Rectal smooth muscle tissue (tissue), 1 donor: ENCODE measurements at regions not wholly inside any gene's neighbourhood (a gene's known extent, or its start where the extent isn't known, plus 50 kb on each side); places are given as distances from the start of the nearest gene placed in this dataset.

ENCODE experiments used
- H3K27ac ChIP-seq: one replicate; pipeline ENCODE4 v1.7.0; 2013; ENCODE audit warnings: low read depth, low read length, inconsistent platforms
- H3K27me3 ChIP-seq: one replicate; pipeline ENCODE4 v1.7.0; 2013; ENCODE audit warnings: low read length; ENCODE audit not compliant: control insufficient read depth, insufficient read depth
- H3K36me3 ChIP-seq: one replicate; pipeline ENCODE4 v1.7.0; 2013; ENCODE audit warnings: low read length; ENCODE audit not compliant: control insufficient read depth, insufficient read depth
- H3K4me1 ChIP-seq: one replicate; pipeline ENCODE4 v1.7.0; 2013; ENCODE audit warnings: low read length; ENCODE audit not compliant: control insufficient read depth, insufficient read depth
- H3K4me3 ChIP-seq: one replicate; pipeline ENCODE4 v1.7.0; 2013; ENCODE audit warnings: low read length
- H3K9ac ChIP-seq: one replicate; pipeline ENCODE4 v1.7.0; 2013; ENCODE audit warnings: low read length

DNA sequence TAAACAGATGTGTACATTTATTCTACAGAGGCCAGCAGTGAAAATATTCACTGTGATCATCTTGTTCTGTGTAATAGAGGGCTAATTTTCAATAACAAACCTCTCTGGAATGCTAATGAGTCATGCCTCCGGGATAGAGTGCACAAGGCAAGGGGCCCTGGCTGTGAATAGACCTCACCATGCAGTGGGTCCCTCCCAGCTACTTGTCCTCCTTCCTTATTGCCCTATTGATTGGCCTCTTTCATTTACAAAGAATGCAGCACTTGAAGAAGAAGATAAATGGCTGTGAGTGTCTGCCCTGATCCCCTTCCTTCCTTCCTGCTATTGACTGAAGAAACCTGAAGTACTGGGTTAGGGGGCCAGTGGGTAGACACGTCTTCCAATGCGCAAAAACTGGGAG is 436.3 kb downstream of the WDR72 start:
- Histone ChIP-seq H3K4me1 (no peaks in the 10 kb centered on the region), H3K9ac (no peak overlapping the region), H3K27me3 (no peaks in the 10 kb centered on the region), H3K36me3 (no peaks in the 10 kb centered on the region), H3K4me3 (no peak overlapping the region), H3K27ac (no peak overlapping the region)

DNA sequence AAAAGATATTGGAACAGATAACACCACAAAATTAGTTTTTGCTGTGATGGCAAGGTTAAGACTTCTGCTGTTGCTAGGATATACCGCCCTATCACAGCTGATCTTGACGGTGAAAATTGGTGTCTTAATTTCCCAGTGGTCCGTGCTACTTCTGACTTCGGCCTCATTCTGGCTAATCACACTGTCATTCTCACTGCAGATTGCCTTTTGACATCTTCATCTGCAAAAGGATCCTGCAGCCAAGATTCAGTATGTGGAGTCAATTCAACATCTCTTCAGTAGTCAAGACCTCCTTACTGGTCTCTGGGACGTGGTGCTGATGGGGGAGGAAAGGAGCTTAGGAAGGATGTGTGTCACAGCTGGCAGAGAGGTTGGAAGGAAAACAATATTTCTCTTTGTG is 438.6 kb downstream of the WDR72 start:
- no peaks in the 10 kb centered on the region for H3K4me1 ChIP-seq
- no peak overlapping the region for H3K4me3 ChIP-seq
- H3K27me3 ChIP-seq: no peaks in the 10 kb centered on the region
- H3K9ac ChIP-seq: no peak overlapping the region
- H3K27ac ChIP-seq: no peak overlapping the region
- no peaks in the 10 kb centered on the region for H3K36me3 ChIP-seq

DNA sequence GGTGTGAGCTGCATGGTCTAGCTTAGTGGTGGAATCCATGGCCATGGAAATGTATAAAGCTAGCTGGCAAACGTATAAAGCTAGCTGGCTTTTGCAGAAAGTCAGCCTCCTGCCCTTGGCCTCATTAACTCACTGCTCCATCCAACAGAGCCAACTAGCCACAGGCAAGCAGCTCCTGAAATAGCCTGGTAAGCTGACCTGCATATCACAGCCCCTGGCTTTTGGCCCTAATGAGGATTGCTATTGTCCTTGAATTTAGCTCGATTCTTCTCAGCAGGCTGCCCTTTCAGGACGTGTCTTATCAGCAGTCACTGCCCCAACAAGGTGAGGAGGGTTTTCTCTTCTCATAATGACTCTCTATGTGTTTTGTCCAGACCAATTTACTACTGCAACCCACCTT is 446.8 kb downstream of the WDR72 start:
- Histone ChIP-seq H3K27me3 (no peaks in the 10 kb centered on the region), H3K27ac (no peak overlapping the region), H3K36me3 (no peaks in the 10 kb centered on the region), H3K4me3 (no peak overlapping the region), H3K9ac (no peak overlapping the region), H3K4me1 (no peaks in the 10 kb centered on the region)

DNA sequence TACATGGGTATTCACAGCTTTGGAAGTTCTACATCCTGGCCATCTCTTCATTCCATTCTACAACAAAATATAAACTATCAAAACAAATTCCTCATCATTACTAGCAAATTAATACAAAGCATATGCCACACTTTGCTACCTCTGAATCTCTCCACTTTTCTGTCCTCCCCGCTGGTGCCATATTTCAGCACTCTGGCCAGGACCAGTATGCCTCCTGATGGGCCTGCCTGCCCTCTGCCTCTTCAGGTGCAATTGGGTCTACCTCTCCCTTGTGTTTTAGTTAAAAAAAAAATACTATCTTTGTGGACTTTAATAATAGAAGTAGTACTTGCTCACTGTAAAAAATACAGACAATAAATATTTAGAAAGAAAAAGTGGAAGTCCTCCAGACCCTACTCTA is 448.8 kb downstream of the WDR72 start:
- Histone ChIP-seq H3K27me3 (no peaks in the 10 kb centered on the region), H3K9ac (no peak overlapping the region)

DNA sequence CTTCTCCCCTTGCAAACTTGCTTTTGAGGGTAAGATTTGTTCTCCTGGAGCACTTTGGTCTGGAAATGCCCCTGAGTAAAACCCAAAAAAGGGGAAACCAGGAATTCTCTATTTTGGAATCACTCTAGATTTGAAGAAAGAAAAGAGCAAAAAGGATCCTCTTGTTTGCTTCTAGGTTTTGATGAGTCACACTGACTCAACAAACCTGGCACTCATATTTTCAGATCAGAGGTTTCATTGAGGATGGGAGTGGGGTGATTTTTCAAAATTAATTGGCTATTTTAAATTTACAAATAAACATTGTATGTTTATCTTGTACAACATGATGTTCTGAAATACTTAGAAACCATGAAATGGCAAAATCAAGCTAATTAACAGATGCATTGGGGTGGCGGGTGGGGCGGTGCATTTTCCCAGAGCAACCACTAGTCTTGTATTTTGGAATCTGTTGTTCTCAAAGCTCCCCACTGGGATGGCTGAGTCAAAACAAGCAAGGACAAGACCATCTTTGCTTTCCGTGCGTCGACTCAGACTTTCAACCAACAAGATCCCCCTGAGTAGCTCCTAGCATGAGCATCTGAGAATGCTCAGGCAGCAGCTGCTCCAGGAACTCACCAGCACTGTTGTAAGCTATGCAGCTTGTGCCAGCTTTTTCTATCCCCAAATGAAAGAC is 451.4 kb downstream of the WDR72 start:
- Histone ChIP-seq H3K4me1 (no peaks in the 10 kb centered on the region), H3K9ac (no peak overlapping the region), H3K27me3 (no peaks in the 10 kb centered on the region)

More for the DNA sequence above, 448.8 kb downstream of the WDR72 start:
- no peak overlapping the region for H3K4me3 ChIP-seq
- no peaks in the 10 kb centered on the region for H3K4me1 ChIP-seq
- H3K36me3 ChIP-seq: no peaks in the 10 kb centered on the region
- H3K27ac ChIP-seq: no peak overlapping the region

DNA sequence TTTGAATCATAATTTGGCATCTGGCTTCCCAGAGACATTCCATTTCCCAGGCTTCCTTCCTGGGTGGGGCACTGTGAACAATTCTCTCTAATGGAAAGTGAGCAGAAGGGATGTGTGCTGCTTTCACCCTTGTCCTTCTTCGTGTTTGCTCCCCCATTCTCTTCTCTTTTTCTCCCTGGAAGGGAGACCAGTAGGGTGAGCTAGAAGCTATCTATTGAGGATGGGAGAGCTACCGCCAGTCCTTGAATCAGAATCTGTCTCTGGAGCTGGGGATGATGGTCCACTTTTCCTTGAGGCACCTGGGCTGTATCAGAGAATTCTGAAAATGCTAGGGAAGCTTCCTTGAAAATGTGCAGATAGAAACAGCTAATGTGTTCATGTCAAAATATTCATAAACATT is 453.9 kb downstream of the WDR72 start:
- Histone ChIP-seq H3K9ac (no peak overlapping the region), H3K4me3 (no peak overlapping the region), H3K27ac (no peak overlapping the region), H3K27me3 (no peaks in the 10 kb centered on the region), H3K36me3 (no peaks in the 10 kb centered on the region), H3K4me1 (no peaks in the 10 kb centered on the region)

More for the DNA sequence above, 451.4 kb downstream of the WDR72 start:
- Histone ChIP-seq H3K27ac (no peak overlapping the region), H3K36me3 (no peaks in the 10 kb centered on the region), H3K4me3 (no peak overlapping the region)

DNA sequence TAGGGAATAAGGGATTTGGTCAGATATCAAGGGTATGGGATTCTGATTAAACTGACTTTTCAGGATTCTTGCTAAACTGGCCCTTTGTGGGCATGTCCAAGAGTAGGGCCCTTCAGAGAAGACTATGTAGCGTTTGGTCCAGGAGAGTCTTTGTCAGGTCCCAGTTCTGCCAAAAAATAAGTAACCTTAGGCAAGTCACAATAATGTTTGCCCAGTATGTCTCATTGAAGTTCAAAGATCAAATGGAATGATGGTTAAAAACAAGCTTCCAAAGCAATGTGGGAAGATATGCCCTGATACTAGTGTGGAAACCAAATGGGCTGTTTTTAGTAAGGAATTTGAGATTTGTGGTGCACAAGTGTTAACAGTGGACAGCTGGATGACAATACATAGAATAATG is 454.4 kb downstream of the WDR72 start:
- Histone ChIP-seq H3K4me3 (no peak overlapping the region), H3K27me3 (no peaks in the 10 kb centered on the region), H3K4me1 (no peaks in the 10 kb centered on the region), H3K27ac (no peak overlapping the region), H3K9ac (no peak overlapping the region), H3K36me3 (no peaks in the 10 kb centered on the region)

DNA sequence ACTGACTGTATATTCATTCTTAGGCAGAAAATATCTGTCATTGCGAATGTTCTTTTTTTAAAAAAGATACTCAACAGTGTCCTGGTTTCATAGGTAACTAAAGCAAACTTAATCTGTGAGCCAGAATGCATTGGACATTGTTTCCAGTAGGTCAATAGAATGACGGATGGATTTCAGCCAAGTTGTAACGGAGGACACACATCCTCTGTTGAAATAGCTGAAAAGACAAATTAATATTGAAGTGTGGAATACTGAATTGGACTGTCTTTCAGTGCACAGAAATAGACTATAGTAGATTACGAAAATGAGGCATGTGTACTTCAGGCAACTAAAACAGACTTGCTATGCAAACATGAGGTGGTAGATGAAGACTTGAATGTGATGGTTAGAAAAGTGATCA is 461.6 kb downstream of the WDR72 start:
- no peak overlapping the region for H3K9ac ChIP-seq
- no peaks in the 10 kb centered on the region for H3K27me3 ChIP-seq
- no peaks in the 10 kb centered on the region for H3K4me1 ChIP-seq
- no peaks in the 10 kb centered on the region for H3K36me3 ChIP-seq
- no peak overlapping the region for H3K27ac ChIP-seq
- H3K4me3 ChIP-seq: no peak overlapping the region

DNA sequence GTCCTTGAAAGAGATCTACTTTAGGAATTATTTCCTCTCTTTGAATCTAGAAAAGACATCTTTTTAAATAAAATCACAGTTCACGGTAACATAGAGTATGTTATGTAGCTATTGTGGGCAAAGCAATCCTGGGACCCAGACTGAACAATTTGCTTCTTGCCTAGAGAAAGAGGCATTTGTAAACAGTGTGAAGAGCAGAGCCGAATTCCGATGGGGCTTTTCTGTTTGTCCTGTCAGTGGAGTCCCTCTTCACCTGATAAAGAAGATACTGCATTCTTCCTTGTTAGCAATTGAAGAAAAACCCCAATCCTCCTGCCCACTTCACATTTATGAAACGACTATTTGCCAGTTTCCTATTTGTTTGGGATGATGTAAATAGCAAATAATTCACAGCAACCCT is 462.9 kb downstream of the WDR72 start:
- Histone ChIP-seq H3K4me3 (no peak overlapping the region), H3K27ac (no peak overlapping the region), H3K4me1 (no peaks in the 10 kb centered on the region), H3K9ac (no peak overlapping the region), H3K27me3 (no peaks in the 10 kb centered on the region), H3K36me3 (no peaks in the 10 kb centered on the region)

DNA sequence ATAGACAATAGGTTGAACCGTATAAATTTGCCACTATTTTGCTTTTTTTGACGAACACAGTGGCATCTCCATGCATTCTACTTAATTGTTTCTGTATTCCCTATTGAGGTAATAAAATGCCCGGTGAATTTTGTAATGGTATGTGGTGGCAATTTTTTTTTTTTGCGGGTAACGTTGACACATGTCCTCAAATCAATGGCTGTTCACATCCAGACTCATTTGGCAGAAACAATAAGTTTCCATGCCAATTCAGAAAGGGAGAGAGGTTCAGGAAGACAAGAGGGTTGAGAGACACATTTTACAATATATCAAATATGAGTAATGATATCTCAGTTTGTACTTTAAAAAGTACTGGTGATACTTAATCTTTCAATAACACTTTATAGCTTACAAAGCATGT is 463.9 kb downstream of the WDR72 start:
- no peak overlapping the region for H3K4me3 ChIP-seq
- no peaks in the 10 kb centered on the region for H3K4me1 ChIP-seq
- H3K36me3 ChIP-seq: no peaks in the 10 kb centered on the region
- no peak overlapping the region for H3K27ac ChIP-seq
- H3K9ac ChIP-seq: no peak overlapping the region
- no peaks in the 10 kb centered on the region for H3K27me3 ChIP-seq

DNA sequence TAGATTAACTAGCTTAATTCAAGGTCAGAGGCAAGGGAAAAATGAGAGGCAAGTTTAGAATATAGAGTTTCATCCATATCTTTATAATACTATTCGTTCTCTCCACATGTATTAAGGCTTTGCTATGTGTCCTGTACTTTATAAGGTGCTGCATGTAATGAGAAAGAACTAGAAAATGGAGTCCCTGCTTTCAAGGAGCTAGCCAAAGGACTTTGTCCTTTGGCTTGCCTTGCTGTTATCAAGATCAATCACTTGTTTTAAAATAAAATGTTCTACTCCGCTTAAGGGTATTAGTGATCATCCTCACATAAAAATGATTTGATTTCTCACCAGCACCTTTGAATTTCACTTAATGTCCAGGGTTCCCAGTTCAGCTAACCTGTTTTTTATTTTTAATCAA is 470.9 kb downstream of the WDR72 start:
- Histone ChIP-seq H3K4me3 (no peak overlapping the region), H3K4me1 (no peaks in the 10 kb centered on the region), H3K36me3 (no peaks in the 10 kb centered on the region), H3K27me3 (no peaks in the 10 kb centered on the region), H3K9ac (no peak overlapping the region), H3K27ac (no peak overlapping the region)

DNA sequence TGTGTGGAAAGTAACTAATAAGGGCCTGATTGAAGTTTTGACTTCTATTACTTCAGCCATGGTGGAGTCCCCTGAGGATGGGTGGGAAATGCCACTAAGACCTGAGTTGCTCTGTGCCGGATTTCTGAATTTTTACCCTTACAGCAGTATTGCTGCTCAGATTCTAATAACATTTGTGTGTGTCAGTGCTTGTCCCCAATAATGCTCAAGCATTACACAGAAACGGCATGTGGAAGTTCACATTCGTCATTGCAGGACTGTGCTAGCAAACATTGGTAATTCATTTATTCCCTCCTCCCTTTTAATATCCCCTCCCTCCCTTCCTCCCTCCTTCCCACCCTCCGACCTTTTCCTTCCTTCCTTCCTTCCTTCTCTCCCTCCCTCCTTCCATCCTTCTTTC is 484.5 kb upstream of the ONECUT1 start:
- H3K27me3 ChIP-seq: no peaks in the 10 kb centered on the region
- no peaks in the 10 kb centered on the region for H3K4me1 ChIP-seq
- H3K36me3 ChIP-seq: no peaks in the 10 kb centered on the region
- no peak overlapping the region for H3K27ac ChIP-seq
- H3K4me3 ChIP-seq: no peak overlapping the region
- H3K9ac ChIP-seq: no peak overlapping the region

DNA sequence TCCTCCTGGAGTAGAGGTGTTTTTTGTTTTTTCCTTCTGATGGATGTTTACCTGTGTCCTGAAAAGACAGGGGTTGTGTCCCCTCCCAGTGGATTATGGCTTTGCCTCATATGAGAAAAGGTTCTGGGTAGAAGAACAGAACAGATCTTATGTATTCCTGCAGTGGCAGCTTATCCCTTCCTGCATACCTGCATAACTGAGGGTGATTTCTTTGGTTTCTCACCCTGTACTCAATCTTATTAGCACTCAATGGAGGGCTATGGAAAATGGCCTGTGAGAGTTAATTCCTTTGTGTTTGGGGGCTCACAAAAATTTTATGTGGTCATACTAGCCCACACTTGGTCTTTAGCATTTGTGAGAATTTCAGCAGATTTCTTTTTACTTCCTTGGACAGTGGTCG is 482.0 kb upstream of the ONECUT1 start:
- Histone ChIP-seq H3K27me3 (no peaks in the 10 kb centered on the region), H3K9ac (no peak overlapping the region), H3K4me1 (no peaks in the 10 kb centered on the region), H3K36me3 (no peaks in the 10 kb centered on the region), H3K27ac (no peak overlapping the region), H3K4me3 (no peak overlapping the region)
